OCI-LY3 (cell line): ENCODE measurements at regions not wholly inside any gene's neighbourhood (a gene's known extent, or its start where the extent isn't known, plus 50 kb on each side); places are given as distances from the start of the nearest gene placed in this dataset.

Source experiments
- H2AFZ ChIP-seq: fragments of 200-600, 300-600 bp; shearing (Covaris generic); 2 replicates; pipeline ENCODE4 v1.6.0; 2014; ENCODE audit warnings: antibody characterized with exemption, low read depth, low read length
- H3K27ac ChIP-seq: fragments of 200-600, 300-600 bp; sonication (generic); 2 replicates; pipeline ENCODE4 v1.5.1; 2014; ENCODE audit warnings: mild to moderate bottlenecking, low read length, moderate library complexity, mixed read lengths
- H3K27me3 ChIP-seq: fragments of 200-600, 300-600 bp; sonication (generic); 2 replicates; pipeline ENCODE4 v1.6.1; 2014; ENCODE audit warnings: low read depth, low read length, mixed read lengths
- H3K36me3 ChIP-seq: fragments of 200-600, 300-600 bp; sonication (generic); replicated peaks from 2 replicates; pipeline ENCODE3; 2014; ENCODE audit warnings: low read depth, low read length, mixed read lengths
- H3K4me1 ChIP-seq: fragments of 300-600, 200-600 bp; sonication (generic); 2 replicates; pipeline ENCODE4 v1.6.1; 2014; ENCODE audit warnings: low read length, mixed read lengths
- H3K4me2 ChIP-seq: fragments of 200-600, 300-600 bp; sonication (generic); 2 replicates; pipeline ENCODE4 v1.6.1; 2014; ENCODE audit warnings: low read length, mixed read lengths
- H3K4me3 ChIP-seq: fragments of 300-600, 200-600 bp; sonication (generic); 2 replicates; pipeline ENCODE4 v1.5.1; 2014; ENCODE audit warnings: antibody characterized with exemption, mild to moderate bottlenecking, low read length, moderate library complexity
- H3K79me2 ChIP-seq: fragments of 300-600, 200-600 bp; shearing (Covaris generic); 2 replicates; pipeline ENCODE4 v1.6.1; 2014; ENCODE audit warnings: mild to moderate bottlenecking, low read length, mixed read lengths
- H3K9ac ChIP-seq: fragments of 300-600, 200-600 bp; shearing (Covaris generic); 2 replicates; pipeline ENCODE4 v1.6.0; 2014; ENCODE audit warnings: mild to moderate bottlenecking, low read length, moderate library complexity
- H3K9me3 ChIP-seq: fragments of 200-600, 300-600 bp; shearing (Covaris generic); 2 replicates; pipeline ENCODE4 v1.6.1; 2014; ENCODE audit warnings: low read length, mixed read lengths; ENCODE audit not compliant: insufficient read depth
- H4K20me1 ChIP-seq: fragments of 200-600, 300-600 bp; sonication (generic); 2 replicates; pipeline ENCODE4 v1.6.1; 2016; ENCODE audit warnings: low read length, mixed read lengths; ENCODE audit not compliant: insufficient read depth
- EZH2phosphoT487 ChIP-seq: fragments of 200-600 bp; shearing (Covaris generic); IDR thresholded peaks from 2 replicates; pipeline ENCODE4 v1.6.1; 2018; ENCODE audit warnings: antibody characterized with exemption, mixed run types, low read depth
- TF ChIP-seq, protein P1 (sequence below): fragments of 200-600, 300-600 bp; sonication (generic); IDR thresholded peaks from 2 replicates; pipeline ENCODE4 v1.5.1; 2014; ENCODE audit warnings: antibody characterized with exemption, low read length, low read depth

DNA sequence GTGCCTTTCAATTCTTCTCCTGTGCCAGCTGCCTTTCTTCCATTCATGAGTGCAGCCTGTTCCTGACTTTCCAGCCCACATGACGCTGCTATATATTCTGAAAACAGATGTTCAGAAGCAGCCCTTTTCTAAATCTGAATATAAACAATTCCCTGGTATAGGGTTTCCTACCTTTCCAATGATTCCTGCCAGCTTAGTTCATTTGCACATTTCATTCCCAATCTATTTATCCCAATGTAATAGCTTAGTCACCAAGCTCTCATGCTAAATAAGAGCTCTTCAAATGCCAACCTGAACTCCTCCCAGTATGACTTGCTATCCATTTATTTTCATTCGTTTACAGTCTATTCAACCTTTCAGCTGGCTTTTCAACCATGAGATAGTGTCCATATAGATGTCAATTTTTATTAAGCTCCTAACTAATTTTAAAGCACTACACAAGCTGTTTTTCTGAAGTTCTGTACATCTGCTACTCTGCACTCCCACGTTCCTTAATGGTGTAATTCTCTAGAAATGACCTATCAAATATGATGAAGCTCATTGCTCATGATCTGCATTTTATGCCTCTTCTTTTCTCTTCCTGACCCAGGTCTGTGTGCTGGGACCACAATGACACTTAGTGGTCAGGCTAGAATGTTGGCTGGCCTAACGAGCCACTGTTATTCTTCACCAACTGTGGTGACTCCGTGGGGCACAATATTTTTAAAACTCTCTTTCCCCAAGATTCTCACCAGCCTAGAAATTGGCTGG, 605.0 kb upstream of the TBL1XR1 start:
- Histone ChIP-seq H3K27me3 (0 out of 2 replicates have a peak, but pooled peaks cover 5% of the 10 kb centered on the region), H4K20me1 (no peaks in the 10 kb centered on the region), H3K27ac (no peak overlapping the region), H3K9ac (no peak overlapping the region), H3K36me3 (no peaks in the 10 kb centered on the region), H3K4me1 (no peaks in the 10 kb centered on the region), H3K4me2 (no peak overlapping the region), H3K4me3 (no peak overlapping the region), H2AFZ (no peak overlapping the region), H3K9me3 (no peaks in the 10 kb centered on the region), H3K79me2 (no peaks in the 10 kb centered on the region)
- TF ChIP-seq, protein P1, sequence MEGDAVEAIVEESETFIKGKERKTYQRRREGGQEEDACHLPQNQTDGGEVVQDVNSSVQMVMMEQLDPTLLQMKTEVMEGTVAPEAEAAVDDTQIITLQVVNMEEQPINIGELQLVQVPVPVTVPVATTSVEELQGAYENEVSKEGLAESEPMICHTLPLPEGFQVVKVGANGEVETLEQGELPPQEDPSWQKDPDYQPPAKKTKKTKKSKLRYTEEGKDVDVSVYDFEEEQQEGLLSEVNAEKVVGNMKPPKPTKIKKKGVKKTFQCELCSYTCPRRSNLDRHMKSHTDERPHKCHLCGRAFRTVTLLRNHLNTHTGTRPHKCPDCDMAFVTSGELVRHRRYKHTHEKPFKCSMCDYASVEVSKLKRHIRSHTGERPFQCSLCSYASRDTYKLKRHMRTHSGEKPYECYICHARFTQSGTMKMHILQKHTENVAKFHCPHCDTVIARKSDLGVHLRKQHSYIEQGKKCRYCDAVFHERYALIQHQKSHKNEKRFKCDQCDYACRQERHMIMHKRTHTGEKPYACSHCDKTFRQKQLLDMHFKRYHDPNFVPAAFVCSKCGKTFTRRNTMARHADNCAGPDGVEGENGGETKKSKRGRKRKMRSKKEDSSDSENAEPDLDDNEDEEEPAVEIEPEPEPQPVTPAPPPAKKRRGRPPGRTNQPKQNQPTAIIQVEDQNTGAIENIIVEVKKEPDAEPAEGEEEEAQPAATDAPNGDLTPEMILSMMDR: no peak
- no peak for TF ChIP-seq EZH2phosphoT487

- Histone ChIP-seq H2AFZ (no peak overlapping the region), H3K36me3 (no peaks in the 10 kb centered on the region), H3K27ac (no peak overlapping the region), H3K4me1 (no peaks in the 10 kb centered on the region), H3K27me3 (0 out of 2 replicates have a peak, but pooled peaks cover 5% of the 10 kb centered on the region), H3K4me2 (no peak overlapping the region), H4K20me1 (no peaks in the 10 kb centered on the region), H3K79me2 (no peaks in the 10 kb centered on the region), H3K9me3 (no peaks in the 10 kb centered on the region), H3K9ac (no peak overlapping the region), H3K4me3 (no peak overlapping the region)
- TF ChIP-seq, protein P1: no peak
- TF ChIP-seq EZH2phosphoT487: no peak
Observed at GRCh38 chr3:177803500-177803899, 606.2 kb upstream of the TBL1XR1 start.

DNA sequence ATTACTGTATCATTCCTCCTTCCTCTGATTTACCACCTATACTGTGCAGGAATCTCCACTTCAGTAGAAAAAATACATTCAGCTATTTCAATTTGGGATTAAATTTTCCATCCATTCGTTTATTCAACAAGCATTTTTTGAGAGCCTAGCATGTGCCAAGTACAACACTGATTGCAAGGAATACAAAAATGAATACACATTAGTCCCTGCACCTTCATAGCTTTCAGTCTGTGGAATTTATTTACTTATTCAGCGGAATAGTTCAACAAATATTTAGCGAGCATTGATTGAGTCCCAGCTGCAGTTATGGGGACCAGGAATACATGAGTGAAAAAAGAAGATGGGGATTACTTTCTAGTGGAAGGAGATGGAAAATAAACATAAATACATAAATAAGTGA, 606.8 kb upstream of the TBL1XR1 start:
- Histone ChIP-seq H2AFZ (no peak overlapping the region), H3K36me3 (no peaks in the 10 kb centered on the region), H4K20me1 (no peaks in the 10 kb centered on the region), H3K27ac (no peak overlapping the region), H3K4me1 (no peaks in the 10 kb centered on the region), H3K4me2 (no peak overlapping the region), H3K79me2 (no peaks in the 10 kb centered on the region), H3K9ac (no peak overlapping the region), H3K4me3 (no peak overlapping the region), H3K27me3 (0 out of 2 replicates have a peak, but pooled peaks cover 5% of the 10 kb centered on the region), H3K9me3 (no peaks in the 10 kb centered on the region)
- TF ChIP-seq, protein P1: no peak
- TF ChIP-seq EZH2phosphoT487: no peak

GRCh38 chr3:177804646-177805045, 607.4 kb upstream of the TBL1XR1 start:
- no peak overlapping the region for H3K4me2 ChIP-seq
- no peak overlapping the region for H3K9ac ChIP-seq
- H2AFZ ChIP-seq: no peak overlapping the region
- 0 out of 2 replicates have a peak, but pooled peaks cover 5% of the 10 kb centered on the region for H3K27me3 ChIP-seq
- no peaks in the 10 kb centered on the region for H3K79me2 ChIP-seq
- no peak overlapping the region for H3K4me3 ChIP-seq
- no peaks in the 10 kb centered on the region for H3K4me1 ChIP-seq
- no peaks in the 10 kb centered on the region for H4K20me1 ChIP-seq
- TF ChIP-seq, protein P1: no peak
- no peak for TF ChIP-seq EZH2phosphoT487
- H3K9me3 ChIP-seq: no peaks in the 10 kb centered on the region
- no peaks in the 10 kb centered on the region for H3K36me3 ChIP-seq
- no peak overlapping the region for H3K27ac ChIP-seq
